ENCODE measurements at regions not wholly inside any gene's neighbourhood (a gene's known extent, or its start where the extent isn't known, plus 50 kb on each side); places are given as distances from the start of the nearest gene placed in this dataset.

DNA sequence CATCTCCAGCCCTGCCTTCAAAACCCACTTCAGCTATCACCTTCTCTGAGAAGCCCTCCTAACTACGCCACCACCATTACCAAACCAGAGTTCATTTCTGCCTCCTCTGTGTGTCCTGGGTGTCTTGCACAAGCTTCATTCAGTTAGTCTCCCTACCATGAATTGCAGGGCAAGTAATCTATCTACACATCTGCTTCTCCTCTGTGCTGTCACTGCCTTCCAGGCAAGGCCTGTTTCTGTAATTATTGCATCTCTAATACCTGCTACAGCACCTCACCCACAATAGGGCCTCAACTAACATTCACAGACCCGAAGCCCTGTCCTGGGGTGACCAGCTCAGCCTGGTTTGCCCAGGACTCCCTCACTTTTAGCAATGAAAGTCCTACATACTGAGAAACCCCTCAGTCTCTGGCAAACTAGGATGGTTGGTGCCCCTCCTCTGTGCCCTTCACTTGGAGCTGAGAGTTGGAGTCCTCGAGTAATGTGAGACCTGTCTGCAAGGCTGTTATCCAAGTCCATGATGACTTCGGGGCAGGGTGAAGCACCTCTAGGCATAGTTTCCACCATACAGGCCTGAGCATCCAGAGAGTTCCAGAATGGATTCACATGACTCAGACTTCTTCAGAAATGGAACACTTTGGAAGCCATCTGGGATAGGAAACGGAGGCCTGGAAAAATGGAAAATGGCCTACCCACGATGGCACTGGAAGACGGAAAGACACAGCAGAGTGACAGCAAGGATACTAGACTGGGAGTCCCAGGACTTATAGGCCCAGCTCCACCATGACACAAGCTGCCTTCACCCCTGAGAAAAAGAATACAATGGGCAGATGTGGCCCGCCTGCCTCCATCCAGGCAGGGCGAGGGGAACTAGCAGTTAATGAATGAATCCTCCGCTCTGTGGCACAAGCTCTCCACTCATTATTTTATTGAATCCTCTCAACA is 269.3 kb downstream of the BUD13 start:
- no peak for DNase-seq
- H3K4me1 ChIP-seq (replicated peaks in 1 of 2): no peaks in the 10 kb centered on the region
- TF ChIP-seq, protein P1, sequence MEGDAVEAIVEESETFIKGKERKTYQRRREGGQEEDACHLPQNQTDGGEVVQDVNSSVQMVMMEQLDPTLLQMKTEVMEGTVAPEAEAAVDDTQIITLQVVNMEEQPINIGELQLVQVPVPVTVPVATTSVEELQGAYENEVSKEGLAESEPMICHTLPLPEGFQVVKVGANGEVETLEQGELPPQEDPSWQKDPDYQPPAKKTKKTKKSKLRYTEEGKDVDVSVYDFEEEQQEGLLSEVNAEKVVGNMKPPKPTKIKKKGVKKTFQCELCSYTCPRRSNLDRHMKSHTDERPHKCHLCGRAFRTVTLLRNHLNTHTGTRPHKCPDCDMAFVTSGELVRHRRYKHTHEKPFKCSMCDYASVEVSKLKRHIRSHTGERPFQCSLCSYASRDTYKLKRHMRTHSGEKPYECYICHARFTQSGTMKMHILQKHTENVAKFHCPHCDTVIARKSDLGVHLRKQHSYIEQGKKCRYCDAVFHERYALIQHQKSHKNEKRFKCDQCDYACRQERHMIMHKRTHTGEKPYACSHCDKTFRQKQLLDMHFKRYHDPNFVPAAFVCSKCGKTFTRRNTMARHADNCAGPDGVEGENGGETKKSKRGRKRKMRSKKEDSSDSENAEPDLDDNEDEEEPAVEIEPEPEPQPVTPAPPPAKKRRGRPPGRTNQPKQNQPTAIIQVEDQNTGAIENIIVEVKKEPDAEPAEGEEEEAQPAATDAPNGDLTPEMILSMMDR (IDR thresholded peaks at IDR 0.05): no peak
- TF ChIP-seq POLR2A (IDR thresholded peaks at IDR 0.05): no peak
- no peak overlapping the region for H3K27ac ChIP-seq
- intact Hi-C loops (cut with DNase I): no loop called here
- H3K9me3 ChIP-seq (replicated peaks in 1 of 3): no peaks in the 10 kb centered on the region
- 78 to 85% (median 81%) methylated on average over 9 to 10 of the region's 10 CpGs for WGBS, 4 donors
- H3K36me3 ChIP-seq (replicated peaks in 1 of 2): no peaks in the 10 kb centered on the region
- H3K4me3 ChIP-seq: no peak overlapping the region
- H3K27me3 ChIP-seq: peaks cover 13% of the 10 kb centered on the region

DNA sequence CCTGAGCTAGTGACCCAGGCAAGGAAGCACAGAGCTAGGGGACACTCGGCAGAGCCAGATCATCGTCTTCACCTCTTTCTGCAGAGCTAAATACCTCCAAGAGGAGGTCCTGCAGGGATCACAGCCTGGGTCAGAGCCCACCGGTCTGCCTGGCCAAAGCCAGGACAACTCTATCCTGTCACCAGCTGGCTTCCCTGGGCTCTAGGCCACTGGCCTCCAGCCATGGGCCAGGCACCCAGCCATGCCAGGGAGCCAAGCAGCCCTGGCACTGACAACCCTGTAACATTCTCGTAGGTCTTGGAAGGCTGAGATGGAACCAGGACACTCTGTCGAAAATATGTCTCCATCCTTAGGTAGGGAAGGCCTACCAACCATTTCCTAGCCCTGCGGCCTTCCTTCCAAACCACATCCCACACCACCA is 270.1 kb downstream of the BUD13 start:
- TF ChIP-seq POLR2A (IDR thresholded peaks at IDR 0.05): no peak
- Histone ChIP-seq H3K9me3 (replicated peaks in 1 of 3) (no peaks in the 10 kb centered on the region), H3K4me1 (replicated peaks in 1 of 2) (no peaks in the 10 kb centered on the region), H3K36me3 (replicated peaks in 1 of 2) (no peaks in the 10 kb centered on the region), H3K4me3 (no peak overlapping the region), H3K27me3 (peaks cover 13% of the 10 kb centered on the region), H3K27ac (no peak overlapping the region)
- intact Hi-C loops (cut with DNase I): no loop called here
- DNase-seq: no peak
- WGBS, 4 donors: 74 to 88% (median 86%) methylated on average over 3 to 6 of the region's 6 CpGs

DNA sequence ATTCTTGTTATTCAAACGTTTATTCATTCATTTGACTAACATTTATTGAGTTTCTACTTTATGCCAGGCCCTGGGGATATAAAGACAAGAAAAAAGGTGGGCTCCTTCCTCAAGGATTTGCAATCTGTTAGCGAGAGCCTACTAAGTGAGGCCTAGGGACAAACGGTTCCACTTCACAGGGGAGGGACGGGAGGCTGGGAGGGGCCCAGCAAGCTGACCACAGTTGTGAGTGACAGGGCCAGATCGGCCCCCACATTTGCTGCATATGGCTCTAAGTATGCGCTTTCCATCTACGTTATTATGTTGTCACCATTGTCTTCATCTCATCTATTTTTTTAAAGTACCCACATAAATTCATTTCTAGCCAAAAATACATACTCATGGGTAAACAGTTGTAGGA is 271.1 kb downstream of the BUD13 start:
- no peaks in the 10 kb centered on the region for H3K36me3 ChIP-seq (replicated peaks in 1 of 2)
- no peaks in the 10 kb centered on the region for H3K4me1 ChIP-seq (replicated peaks in 1 of 2)
- peaks cover 13% of the 10 kb centered on the region for H3K27me3 ChIP-seq
- 68 to 77% (median 71%) methylated on average over 7 of the region's 7 CpGs for WGBS, 4 donors
- no peak for DNase-seq
- H3K27ac ChIP-seq: no peak overlapping the region
- no peaks in the 10 kb centered on the region for H3K9me3 ChIP-seq (replicated peaks in 1 of 3)
- no peak for TF ChIP-seq POLR2A (IDR thresholded peaks at IDR 0.05)
- TF ChIP-seq, protein P1 (IDR thresholded peaks at IDR 0.05): no peak
- H3K4me3 ChIP-seq: no peak overlapping the region
- intact Hi-C loops (cut with DNase I): no loop called here

DNA sequence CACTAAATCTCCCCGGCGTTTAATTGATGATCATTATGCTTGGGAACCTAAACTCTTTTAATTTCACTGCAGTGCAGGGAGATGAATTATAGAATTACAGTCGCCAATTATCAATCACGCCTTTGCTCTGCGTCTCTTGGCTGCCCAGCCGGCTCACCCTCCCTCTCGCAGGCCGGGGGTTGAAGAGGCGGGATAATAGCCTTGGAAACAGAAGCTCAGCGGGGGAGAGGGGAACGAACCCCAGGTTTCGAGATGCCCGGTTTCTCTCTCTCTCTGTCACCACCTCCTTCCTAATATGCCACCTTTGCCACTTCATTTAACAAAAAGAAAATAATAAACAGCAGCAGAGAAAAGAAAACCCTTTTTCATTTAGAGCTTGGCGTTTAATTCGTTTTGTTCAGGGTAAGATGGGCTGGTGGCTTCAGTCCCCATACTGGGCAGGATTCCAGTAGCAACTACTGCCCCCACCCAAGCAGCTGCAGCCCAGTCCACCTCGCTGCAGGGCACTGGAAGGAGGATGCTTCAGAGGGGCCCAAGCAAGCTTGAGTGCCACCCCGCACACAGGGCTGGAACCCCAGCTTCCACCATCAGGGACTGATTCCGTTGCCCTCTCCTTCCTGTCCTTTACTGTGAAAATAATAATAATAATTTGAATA is 271.7 kb downstream of the BUD13 start:
- DNase-seq: no peak
- Histone ChIP-seq H3K27ac (peak overlapping the region in 1 of 5 donors; percentile 17), H3K9me3 (replicated peaks in 1 of 3) (no peaks in the 10 kb centered on the region), H3K36me3 (replicated peaks in 1 of 2) (no peaks in the 10 kb centered on the region), H3K4me3 (no peak overlapping the region), H3K27me3 (peaks cover 13% of the 10 kb centered on the region), H3K4me1 (replicated peaks in 1 of 2) (no peaks in the 10 kb centered on the region)
- TF ChIP-seq POLR2A (IDR thresholded peaks at IDR 0.05): no peak
- TF ChIP-seq, protein P1 (IDR thresholded peaks at IDR 0.05): no peak
- WGBS, 4 donors: 49 to 56% (median 52%) methylated on average over 18 of the region's 18 CpGs
- intact Hi-C loops (cut with DNase I): no loop called here
